CD14-positive monocyte (primary cell): ENCODE measurements at regions not wholly inside any gene's neighbourhood (a gene's known extent, or its start where the extent isn't known, plus 50 kb on each side); places are given as distances from the start of the nearest gene placed in this dataset. TPM values are rescaled to one million over a fixed set of nuclear protein-coding genes. Genes with fewer than 3 reads are reported as not detected.

ENCODE experiments used
- DNase-seq, 3 donors: peaks; one replicate each; pipeline ENCODE4 v3.0.0-alpha.2; 2011 to 2022
- H2AFZ ChIP-seq: 2 replicates; pipeline ENCODE4 v1.6.0; 2012; ENCODE audit warnings: mild to moderate bottlenecking, low read depth, low read length, inconsistent platforms; ENCODE audit not compliant: insufficient read depth, poor library complexity, severe bottlenecking
- H3K27ac ChIP-seq, 2 donors: 1 replicate in 1 of 2; 2 replicates in 1 of 2; pipeline ENCODE4 v1.5.1; 2012 to 2013; ENCODE audit warnings: low read length in 2 of 2, control low read depth in 1 of 2, inconsistent platforms in 1 of 2, low read depth in 1 of 2, mild to moderate bottlenecking in 1 of 2
- H3K27me3 ChIP-seq, 2 donors: one replicate each; pipeline versions ENCODE4 v1.6.0 to v1.6.1; 2011 to 2013; ENCODE audit warnings: low read length in 2 of 2; ENCODE audit not compliant: control insufficient read depth in 2 of 2, insufficient read depth in 2 of 2
- H3K36me3 ChIP-seq, 2 donors: replicated peaks in 1 of 2; 1 replicate in 1 of 2; 2 replicates in 1 of 2; pipeline versions ENCODE4 v1.5.1 to v1.6.1; 2012 to 2013; ENCODE audit warnings: low read length in 2 of 2, control low read depth in 1 of 2, inconsistent platforms in 1 of 2, mild to moderate bottlenecking in 1 of 2; ENCODE audit not compliant: insufficient read depth in 2 of 2, control insufficient read depth in 1 of 2
- H3K4me1 ChIP-seq, 2 donors: 1 replicate in 1 of 2; 2 replicates in 1 of 2; pipeline versions ENCODE4 v1.5.1 to v1.6.1; 2012 to 2013; ENCODE audit warnings: low read length in 2 of 2, control low read depth in 1 of 2, inconsistent platforms in 1 of 2, mild to moderate bottlenecking in 1 of 2, moderate library complexity in 1 of 2; ENCODE audit not compliant: insufficient read depth in 2 of 2, control insufficient read depth in 1 of 2
- H3K4me2 ChIP-seq: replicated peaks from 2 replicates; pipeline ENCODE3; 2012; ENCODE audit warnings: low read length, moderate library complexity, mild to moderate bottlenecking; ENCODE audit not compliant: poor library complexity, severe bottlenecking; ENCODE audit errors: extremely low read depth
- H3K4me3 ChIP-seq, 3 experiments: fragments of 200-600 bp in 1 of 3; sonication (generic) in 1 of 3; replicated peaks in 1 of 3; 1 replicate in 2 of 3; 2 replicates in 1 of 3; pipeline ENCODE4 v1.5.1; 2011 to 2013; ENCODE audit warnings: low read length in 3 of 3, mild to moderate bottlenecking in 3 of 3, control low read depth in 2 of 3, low read depth in 2 of 3, inconsistent platforms in 1 of 3, moderate library complexity in 1 of 3
- H3K79me2 ChIP-seq: 2 replicates; pipeline ENCODE4 v1.6.0; 2012; ENCODE audit warnings: mild to moderate bottlenecking, control low read depth, inconsistent platforms, low read length, moderate library complexity; ENCODE audit not compliant: insufficient read depth
- H3K9ac ChIP-seq: 2 replicates; pipeline ENCODE4 v1.6.0; 2017; ENCODE audit warnings: low read length, mild to moderate bottlenecking; ENCODE audit not compliant: insufficient read depth, poor library complexity, severe bottlenecking
- H3K9me3 ChIP-seq, 2 donors: replicated peaks in 1 of 2; 1 replicate in 1 of 2; 2 replicates in 1 of 2; pipeline versions ENCODE4 v1.5.1 to v1.6.1; 2012 to 2013; ENCODE audit warnings: low read length in 2 of 2, control low read depth in 1 of 2; ENCODE audit not compliant: control insufficient read depth in 1 of 2, insufficient read depth in 1 of 2
- H4K20me1 ChIP-seq: 2 replicates; pipeline ENCODE4 v1.6.0; 2012; ENCODE audit warnings: mild to moderate bottlenecking, low read length, control low read depth, moderate library complexity; ENCODE audit not compliant: insufficient read depth
- H3K27ac Mint-ChIP-seq, 7 donors: one replicate each; pipeline ENCODE4 v1.8.0; 2020; ENCODE audit warnings: mild to moderate bottlenecking in 7 of 7, mixed read lengths in 7 of 7, moderate library complexity in 6 of 7, inconsistent platforms in 2 of 7
- H3K27me3 Mint-ChIP-seq, 3 donors: one replicate each; pipeline ENCODE4 v1.8.0; 2021 to 2022; ENCODE audit warnings: low read depth in 3 of 3, mild to moderate bottlenecking in 3 of 3, mixed read lengths in 3 of 3, moderate library complexity in 3 of 3, inconsistent platforms in 1 of 3
- H3K36me3 Mint-ChIP-seq, 2 donors: one replicate each; pipeline ENCODE4 v1.8.0; 2020; ENCODE audit warnings: mixed read lengths in 2 of 2, inconsistent platforms in 1 of 2, mild to moderate bottlenecking in 1 of 2
- H3K4me1 Mint-ChIP-seq: one replicate; pipeline ENCODE4 v1.8.0; 2020; ENCODE audit warnings: mild to moderate bottlenecking, mixed read lengths
- H3K4me3 Mint-ChIP-seq, 2 donors: one replicate each; pipeline ENCODE4 v1.8.0; 2020; ENCODE audit warnings: mild to moderate bottlenecking in 2 of 2, mixed read lengths in 2 of 2, moderate library complexity in 1 of 2
- H3K9me3 Mint-ChIP-seq, 7 donors: one replicate each; pipeline ENCODE4 v1.8.0; 2020 to 2022; ENCODE audit warnings: mixed read lengths in 7 of 7, mild to moderate bottlenecking in 6 of 7, moderate library complexity in 6 of 7, inconsistent platforms in 2 of 7
- CTCF ChIP-seq: fragments of 200-600 bp; IDR thresholded peaks from one replicate; pipeline ENCODE4 v1.8.0; 2022; ENCODE audit warnings: antibody characterized with exemption, mild to moderate bottlenecking
- WGBS: methylation state at CpG from one replicate; pipeline ENCODE4 v1.1.5; 2013; ENCODE audit warnings: missing lambda C conversion rate; ENCODE audit not compliant: insufficient coverage; 5-methylcytosine and 5-hydroxymethylcytosine counted together
- intact Hi-C, 2 donors: fragments of 100-400 bp; cut with micrococcal nuclease; formaldehyde crosslinking; loops; one replicate each; pipeline versions ENCODE4 v1.15.0 to v1.15.1; 2023
- small RNA-seq: library from RNA; depleted of rRNA; stranded (forward); fragments of <200 nt; gene quantifications from one replicate; pipeline ENCODE3, GENCODE V24; 2012; ENCODE audit warnings: low read depth; ENCODE audit not compliant: insufficient read length

GRCh38 chr12:79988368-79988767 is 53.5 kb upstream of the PPP1R12A start:
- no peaks in the 10 kb centered on the region for H3K27me3 ChIP-seq
- Mint-ChIP-seq H3K4me3 (no peak overlapping the region), H3K27ac (no peak overlapping the region), H3K4me1 (no peaks in the 10 kb centered on the region), H3K9me3 (peaks cover 0 to 3% (median 0%) of the 10 kb centered on the region in 7 donors), H3K36me3 (no peaks in the 10 kb centered on the region), H3K27me3 (peaks cover 0 to 4% (median 0%) of the 10 kb centered on the region in 3 donors)
- intact Hi-C loops: no loop called here
- no peak for TF ChIP-seq CTCF
- H3K27ac ChIP-seq: no peak overlapping the region
- no peaks in the 10 kb centered on the region for H3K9me3 ChIP-seq
- H4K20me1 ChIP-seq: no peaks in the 10 kb centered on the region
- no peak overlapping the region for H3K4me2 ChIP-seq
- H3K4me3 ChIP-seq: no peak overlapping the region
- H2AFZ ChIP-seq: no peak overlapping the region
- no peak for DNase-seq
- no peaks in the 10 kb centered on the region for H3K36me3 ChIP-seq
- no peaks in the 10 kb centered on the region for H3K79me2 ChIP-seq
- no peaks in the 10 kb centered on the region for H3K4me1 ChIP-seq
- no peak overlapping the region for H3K9ac ChIP-seq

- H3K4me3 Mint-ChIP-seq: no peak overlapping the region
- H3K4me2 ChIP-seq: no peak overlapping the region
- H3K27me3 Mint-ChIP-seq: peaks cover 0 to 5% (median 0%) of the 10 kb centered on the region in 3 donors
- H3K27ac ChIP-seq: no peak overlapping the region
- H3K4me1 Mint-ChIP-seq: no peaks in the 10 kb centered on the region
- no peak overlapping the region for H2AFZ ChIP-seq
- H3K27ac Mint-ChIP-seq: no peak overlapping the region
- H3K9me3 ChIP-seq: no peaks in the 10 kb centered on the region
- intact Hi-C loops: no loop called here
- H3K4me3 ChIP-seq: no peak overlapping the region
- H4K20me1 ChIP-seq: no peaks in the 10 kb centered on the region
- WGBS: no CpG with 5 or more reads among the region's 2 CpGs
- no peaks in the 10 kb centered on the region for H3K79me2 ChIP-seq
- DNase-seq: no peak
- H3K4me1 ChIP-seq: no peaks in the 10 kb centered on the region
- H3K36me3 Mint-ChIP-seq: no peaks in the 10 kb centered on the region
- H3K9ac ChIP-seq: no peak overlapping the region
- H3K9me3 Mint-ChIP-seq: peaks cover 0 to 2% (median 0%) of the 10 kb centered on the region in 7 donors
- H3K36me3 ChIP-seq: no peaks in the 10 kb centered on the region
- no peaks in the 10 kb centered on the region for H3K27me3 ChIP-seq
- no peak for TF ChIP-seq CTCF
Measured at GRCh38 chr12:79987731-79988130, 52.8 kb upstream of the PPP1R12A start.

Small RNAs in the stretch of these regions (small RNA-seq; reads per million reads assigned to genes)
- not detected for gene SNRPGP20
